Kidney (tissue), 13 donors: ENCODE measurements at regions not wholly inside any gene's neighbourhood (a gene's known extent, or its start where the extent isn't known, plus 50 kb on each side); places are given as distances from the start of the nearest gene placed in this dataset.
A peak's percentile ranks its signal among the peaks of the same experiment; 100 is the strongest.

Experiments
- DNase-seq, 5 donors: peaks; one replicate each; pipeline ENCODE4 v3.0.0-alpha.2; 2013 to 2020
- FAIRE-seq: peaks from 2 replicates; lab custom pipeline; 2012; peaks lifted over from hg19 to GRCh38; lab: Jason Lieb, UNC
- H3K27ac ChIP-seq, 2 donors: one replicate each; pipeline ENCODE4 v1.7.0; 2013; ENCODE audit warnings: low read depth in 2 of 2, low read length in 2 of 2, inconsistent platforms in 1 of 2
- H3K27me3 ChIP-seq: one replicate; pipeline ENCODE4 v1.7.1; 2013; ENCODE audit warnings: low read length, inconsistent platforms; ENCODE audit not compliant: control insufficient read depth, insufficient read depth
- H3K36me3 ChIP-seq, 3 donors: one replicate each; pipeline versions ENCODE4 v1.7.0 to v1.7.1; 2013; ENCODE audit warnings: low read length in 3 of 3, control low read depth in 1 of 3, inconsistent platforms in 1 of 3; ENCODE audit not compliant: insufficient read depth in 3 of 3, control insufficient read depth in 2 of 3
- H3K4me1 ChIP-seq, 3 donors: one replicate each; pipeline versions ENCODE4 v1.7.0 to v1.7.1; 2013; ENCODE audit warnings: low read length in 3 of 3, inconsistent platforms in 1 of 3, low read depth in 1 of 3; ENCODE audit not compliant: control insufficient read depth in 2 of 3, insufficient read depth in 2 of 3
- H3K4me3 ChIP-seq, 3 donors: one replicate each; pipeline versions ENCODE4 v1.7.0 to v1.8.1; 2013; ENCODE audit warnings: low read length in 3 of 3, control low read depth in 1 of 3, inconsistent platforms in 1 of 3
- H3K9ac ChIP-seq, 3 donors: one replicate each; pipeline versions ENCODE4 v1.7.0 to v1.7.1; 2013; ENCODE audit warnings: low read length in 3 of 3, control low read depth in 1 of 3, inconsistent platforms in 1 of 3
- H3K9me3 ChIP-seq, 3 donors: one replicate each; pipeline versions ENCODE4 v1.7.0 to v1.7.1; 2013; ENCODE audit warnings: low read length in 3 of 3, control low read depth in 1 of 3, inconsistent platforms in 1 of 3; ENCODE audit not compliant: control insufficient read depth in 2 of 3, insufficient read depth in 1 of 3
- CTCF ChIP-seq: IDR thresholded peaks from 3 replicates; pipeline ENCODE4 v1.5.1; 2012; ENCODE audit warnings: mild to moderate bottlenecking, moderate library complexity, borderline replicate concordance; ENCODE audit not compliant: insufficient read depth; ENCODE audit errors: extremely low read depth
- intact Hi-C: fragments of 100-400 bp; cut with DNase I; formaldehyde crosslinking; loops from one replicate; pipeline ENCODE4 v1.11.1; 2022
- donor health status: control.
- donor health status: control.
- donor health status: control.
- donor health status: control.
- donor health status: control.
- donor health status: DM: yes; HTN: yes; CAD: no.
- donor health status: Normal renal cell carcinoma (clear cell type).

DNA sequence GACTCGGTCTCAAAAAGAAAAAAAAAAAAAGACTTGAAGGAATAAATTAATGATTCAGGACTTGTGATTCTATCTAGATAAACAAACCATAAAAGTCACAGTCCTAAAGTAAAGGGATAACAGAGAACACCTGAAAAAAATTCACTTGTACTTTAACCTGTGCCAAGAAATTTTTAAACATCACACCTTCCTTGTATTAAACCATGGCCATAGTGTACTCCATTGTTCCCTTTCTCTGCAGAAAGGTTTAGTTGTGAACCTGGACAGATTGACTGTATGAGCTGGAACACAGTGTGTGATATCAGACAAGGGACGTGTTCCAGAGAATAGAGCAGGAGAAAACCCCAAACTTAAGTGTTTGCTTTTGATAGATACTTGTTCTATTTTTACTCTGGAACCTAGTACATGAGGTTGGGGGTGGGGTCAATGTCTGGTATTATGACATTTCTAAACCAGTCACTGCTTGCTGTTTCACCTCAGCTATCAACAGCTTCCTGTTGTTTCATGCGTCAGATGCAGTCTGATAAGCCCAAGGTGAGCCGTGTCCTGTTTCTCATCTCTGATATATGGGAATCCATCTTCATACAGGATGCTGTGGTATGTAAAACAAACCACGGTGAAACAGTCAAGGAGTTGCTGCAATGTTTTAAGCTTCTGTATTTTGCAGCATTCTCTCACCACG is 62.5 kb upstream of the ITGA1 start:
- no peak for TF ChIP-seq CTCF

DNA sequence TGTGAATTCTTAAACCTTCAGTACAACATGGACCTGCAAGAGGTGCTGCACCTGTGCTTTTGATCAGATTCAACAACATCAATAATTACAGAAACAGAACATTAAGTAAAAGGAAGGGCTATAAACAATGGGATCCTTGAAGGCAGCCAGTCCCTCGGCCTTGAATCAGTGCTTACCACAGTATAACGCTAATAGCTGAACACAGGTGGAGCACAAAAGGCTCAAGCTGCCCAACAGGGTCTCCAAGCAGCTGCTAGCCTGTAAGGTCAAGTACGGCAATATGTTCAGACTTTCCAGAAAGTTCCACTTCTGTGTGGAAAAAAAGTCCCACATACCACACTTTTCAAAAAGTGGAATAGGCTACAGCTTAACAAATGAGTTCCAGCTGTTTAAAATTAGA is 61.9 kb upstream of the ITGA1 start:
- H3K9ac ChIP-seq, result no peak overlapping the region
- H3K27ac ChIP-seq, result peak overlapping the region in 1 of 2 donors; percentile 35
- DNase-seq, result peak in 3 of 5 donors; percentile 17 to 57 (median 40)
- H3K4me1 ChIP-seq, result peaks cover 0 to 12% (median 3%) of the 10 kb centered on the region in 3 donors
- no peaks in the 10 kb centered on the region for H3K27me3 ChIP-seq
- H3K36me3 ChIP-seq, result no peaks in the 10 kb centered on the region
- no peak for TF ChIP-seq CTCF
- intact Hi-C loops, result no loop called here
- FAIRE-seq, result no peak
- peaks cover 0 to 2% (median 0%) of the 10 kb centered on the region in 3 donors for H3K9me3 ChIP-seq
- H3K4me3 ChIP-seq, result no peak overlapping the region

More for the DNA sequence above, 62.5 kb upstream of the ITGA1 start:
- intact Hi-C loops, result no loop called here
- Histone ChIP-seq H3K9me3 (no peaks in the 10 kb centered on the region), H3K4me1 (peaks cover 0 to 12% (median 3%) of the 10 kb centered on the region in 3 donors), H3K27me3 (no peaks in the 10 kb centered on the region), H3K27ac (peak overlapping the region in 1 of 2 donors; percentile 35), H3K36me3 (no peaks in the 10 kb centered on the region), H3K9ac (no peak overlapping the region), H3K4me3 (no peak overlapping the region)
- DNase-seq, result no peak
- no peak for FAIRE-seq

DNA sequence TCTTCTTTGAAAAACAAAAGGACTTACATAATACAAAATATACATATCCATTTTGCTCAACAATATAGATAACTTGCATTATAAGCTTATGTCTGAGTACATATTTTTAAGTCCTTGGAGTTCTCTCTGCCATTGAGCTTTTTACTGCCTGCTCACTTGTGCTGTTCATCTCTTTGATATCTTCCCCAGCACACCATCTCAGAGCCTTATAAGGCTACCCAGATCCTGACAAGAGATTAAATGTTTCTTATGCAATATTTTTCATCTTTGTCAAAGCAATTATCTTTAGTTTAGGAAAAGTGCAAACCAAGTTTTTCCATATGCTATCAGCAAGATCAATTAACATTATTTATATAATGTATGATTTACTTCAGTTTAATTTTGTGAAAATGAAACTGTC is 60.7 kb upstream of the ITGA1 start:
- no peak overlapping the region for H3K27ac ChIP-seq
- intact Hi-C loops, result no loop called here

More for the DNA sequence above, 60.7 kb upstream of the ITGA1 start:
- no peaks in the 10 kb centered on the region for H3K27me3 ChIP-seq
- TF ChIP-seq CTCF, result no peak
- H3K36me3 ChIP-seq, result no peaks in the 10 kb centered on the region
- peaks cover 0 to 12% (median 3%) of the 10 kb centered on the region in 3 donors for H3K4me1 ChIP-seq
- DNase-seq (no peak), FAIRE-seq (no peak)
- no peak overlapping the region for H3K9ac ChIP-seq
- no peak overlapping the region for H3K4me3 ChIP-seq
- H3K9me3 ChIP-seq, result peaks cover 0 to 3% (median 2%) of the 10 kb centered on the region in 3 donors
